CD4-positive, alpha-beta T cell treated with Interleukin-4 for 4 hours (primary cell): ENCODE measurements at regions not wholly inside any gene's neighbourhood (a gene's known extent, or its start where the extent isn't known, plus 50 kb on each side); places are given as distances from the start of the nearest gene placed in this dataset.

Experiments
- DNase-seq: peaks from one replicate; pipeline ENCODE4 v3.0.0-alpha.2; 2020

- no peak for DNase-seq
These were observed 462.2 kb downstream of the BCL11A start for GRCh38 chr2:60091266-60091665.

GRCh38 chr2:60079562-60079961, 473.9 kb downstream of the BCL11A start:
- no peak for DNase-seq

- no peak for DNase-seq
These were observed 478.4 kb downstream of the BCL11A start for GRCh38 chr2:60075048-60075447.

- DNase-seq: no peak
These were observed 480.3 kb downstream of the BCL11A start for GRCh38 chr2:60073201-60073600.

- no peak for DNase-seq
These were observed 480.8 kb downstream of the BCL11A start for GRCh38 chr2:60072609-60073008.

- no peak for DNase-seq
These were observed 482.0 kb downstream of the BCL11A start for GRCh38 chr2:60071490-60071831.

- no peak for DNase-seq
These were observed 482.5 kb downstream of the BCL11A start for GRCh38 chr2:60070736-60071489.

- DNase-seq: no peak
These were observed 483.3 kb downstream of the BCL11A start for GRCh38 chr2:60070196-60070595.

GRCh38 chr2:60068755-60069154, 484.7 kb downstream of the BCL11A start:
- DNase-seq: no peak

- no peak for DNase-seq
These were observed 486.4 kb downstream of the BCL11A start for GRCh38 chr2:60067006-60067405.

GRCh38 chr2:60066096-60066839, 487.2 kb downstream of the BCL11A start:
- DNase-seq: no peak

- DNase-seq: no peak
These were observed 488.6 kb downstream of the BCL11A start for GRCh38 chr2:60064687-60065389.

- DNase-seq: no peak
These were observed 494.7 kb downstream of the BCL11A start for GRCh38 chr2:60058781-60059180.

- no peak for DNase-seq
These were observed 498.7 kb downstream of the BCL11A start for GRCh38 chr2:60054571-60055340.

GRCh38 chr2:60053791-60054190, 499.7 kb downstream of the BCL11A start:
- DNase-seq: no peak

GRCh38 chr2:60052601-60053000, 500.9 kb downstream of the BCL11A start:
- no peak for DNase-seq

- no peak for DNase-seq
These were observed 501.5 kb downstream of the BCL11A start for GRCh38 chr2:60051991-60052390.

- no peak for DNase-seq
These were observed 505.4 kb downstream of the BCL11A start for GRCh38 chr2:60047944-60048525.

GRCh38 chr2:60047347-60047746, 506.1 kb downstream of the BCL11A start:
- no peak for DNase-seq

GRCh38 chr2:60046529-60046928, 506.9 kb downstream of the BCL11A start:
- no peak for DNase-seq

- no peak for DNase-seq
These were observed 508.0 kb downstream of the BCL11A start for GRCh38 chr2:60045456-60045855.

GRCh38 chr2:60044484-60044883, 509.0 kb downstream of the BCL11A start:
- no peak for DNase-seq

GRCh38 chr2:60042023-60042422, 511.4 kb downstream of the BCL11A start:
- no peak for DNase-seq
